ENCODE measurements at regions not wholly inside any gene's neighbourhood (a gene's known extent, or its start where the extent isn't known, plus 50 kb on each side); places are given as distances from the start of the nearest gene placed in this dataset.

GRCh38 chr12:70983692-70984091 lies 63.2 kb upstream of the PTPRR start:
- WGBS, 2 experiments (ENCODE audit: extremely low coverage in 2 of 2, insufficient read length in 1 of 2), result no CpG with 5 or more reads among the region's 4 CpGs
- Histone ChIP-seq H4K5ac (ENCODE audit: low read depth, low read length) (no peak overlapping the region), H3K79me1 (ENCODE audit: low read depth in 1 of 2, low read length in 2 of 2) (no peaks in the 10 kb centered on the region), H3K4me3 (ENCODE audit: insufficient read depth, low read depth, low read length) (no peak overlapping the region), H3K56ac (ENCODE audit: extremely low read depth, insufficient read depth, low read length) (no peak overlapping the region), H3K9ac (ENCODE audit: low read depth, low read length) (no peak overlapping the region), H2BK5ac (ENCODE audit: low read depth, low read length, poor library complexity, severe bottlenecking) (no peak overlapping the region), H3K4me2 (ENCODE audit: low read depth, low read length) (no peak overlapping the region), H2BK20ac (ENCODE audit: low read depth, low read length) (no peak overlapping the region), H3K18ac (ENCODE audit: low read depth, low read length) (no peak overlapping the region), H2BK15ac (ENCODE audit: low read depth, low read length) (no peak overlapping the region), H3K4ac (ENCODE audit: low read depth, low read length) (no peak overlapping the region), H4K20me1 (ENCODE audit: insufficient read depth, low read length) (no peaks in the 10 kb centered on the region), H2AFZ (replicated peaks; ENCODE audit: low read length, poor library complexity) (no peak overlapping the region), H3K14ac (replicated peaks; ENCODE audit: low read depth, low read length) (no peak overlapping the region), H2AK5ac (ENCODE audit: low read depth, low read length) (no peak overlapping the region), H3K23ac (ENCODE audit: low read depth, low read length) (no peak overlapping the region), H2AK9ac (replicated peaks; ENCODE audit: low read depth, low read length, poor library complexity) (no peak overlapping the region), H2BK120ac (ENCODE audit: low read depth, low read length) (no peak overlapping the region), H3K27me3 (ENCODE audit: control insufficient read depth, insufficient read depth, low read length) (no peaks in the 10 kb centered on the region), H4K8ac (ENCODE audit: low read depth in 2 of 2, low read length in 2 of 2) (no peak overlapping the region), H3K9me1 (ENCODE audit: insufficient read depth, low read length) (no peaks in the 10 kb centered on the region), H3K27ac (ENCODE audit: insufficient read depth, low read length) (no peak overlapping the region), H3K9me3 (ENCODE audit: control insufficient read depth, insufficient read depth, low read length) (no peaks in the 10 kb centered on the region), H3K4me1 (ENCODE audit: control insufficient read depth, insufficient read depth, low read length) (no peaks in the 10 kb centered on the region), H3K36me3 (ENCODE audit: control insufficient read depth, insufficient read depth, low read length) (no peaks in the 10 kb centered on the region), H4K91ac (ENCODE audit: insufficient read depth, low read depth, low read length) (no peak overlapping the region)
- POLR2A ChIA-PET (ENCODE audit: unreplicated experiment), result no interaction called here
- dilution Hi-C loops (cut with HindIII; ENCODE audit: low sequenced_read_pairs, unreplicated experiment) (no loop called here), intact Hi-C loops (cut with micrococcal nuclease) (no loop called here), in situ Hi-C loops (cut with MboI; ENCODE audit: low sequenced_read_pairs) (no loop called here)
- no peak for TF ChIP-seq RFX5 (IDR thresholded peaks at IDR 0.05; ENCODE audit: low read depth, low read length)
- no peak for TF ChIP-seq CTCF (conservative IDR thresholded peaks at IDR 0.05; ENCODE audit: low read depth, low read length)
- no peak for TF ChIP-seq POLR2A (IDR thresholded peaks at IDR 0.05; ENCODE audit: low read depth, low read length)
- no peak for TF ChIP-seq MXI1 (IDR thresholded peaks at IDR 0.05; ENCODE audit: borderline replicate concordance, low read depth, low read length)
- no peak for TF ChIP-seq CHD1 (IDR thresholded peaks at IDR 0.05; ENCODE audit: low read depth, low read length)
- no peak for TF ChIP-seq RCOR1 (IDR thresholded peaks at IDR 0.05; ENCODE audit: insufficient replicate concordance, low read length)
- no peak for TF ChIP-seq NFE2L2 (IDR thresholded peaks at IDR 0.05; ENCODE audit: low read depth, low read length)
- TF ChIP-seq, protein P1, sequence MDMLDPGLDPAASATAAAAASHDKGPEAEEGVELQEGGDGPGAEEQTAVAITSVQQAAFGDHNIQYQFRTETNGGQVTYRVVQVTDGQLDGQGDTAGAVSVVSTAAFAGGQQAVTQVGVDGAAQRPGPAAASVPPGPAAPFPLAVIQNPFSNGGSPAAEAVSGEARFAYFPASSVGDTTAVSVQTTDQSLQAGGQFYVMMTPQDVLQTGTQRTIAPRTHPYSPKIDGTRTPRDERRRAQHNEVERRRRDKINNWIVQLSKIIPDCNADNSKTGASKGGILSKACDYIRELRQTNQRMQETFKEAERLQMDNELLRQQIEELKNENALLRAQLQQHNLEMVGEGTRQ (IDR thresholded peaks at IDR 0.05; ENCODE audit: low read depth, low read length), result no peak
- TF ChIP-seq MAFK (IDR thresholded peaks at IDR 0.05; ENCODE audit: low read depth, low read length), result no peak
- TF ChIP-seq RAD21 (IDR thresholded peaks at IDR 0.05; ENCODE audit: low read length), result no peak
- TF ChIP-seq, protein P2, sequence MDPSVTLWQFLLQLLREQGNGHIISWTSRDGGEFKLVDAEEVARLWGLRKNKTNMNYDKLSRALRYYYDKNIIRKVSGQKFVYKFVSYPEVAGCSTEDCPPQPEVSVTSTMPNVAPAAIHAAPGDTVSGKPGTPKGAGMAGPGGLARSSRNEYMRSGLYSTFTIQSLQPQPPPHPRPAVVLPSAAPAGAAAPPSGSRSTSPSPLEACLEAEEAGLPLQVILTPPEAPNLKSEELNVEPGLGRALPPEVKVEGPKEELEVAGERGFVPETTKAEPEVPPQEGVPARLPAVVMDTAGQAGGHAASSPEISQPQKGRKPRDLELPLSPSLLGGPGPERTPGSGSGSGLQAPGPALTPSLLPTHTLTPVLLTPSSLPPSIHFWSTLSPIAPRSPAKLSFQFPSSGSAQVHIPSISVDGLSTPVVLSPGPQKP (IDR thresholded peaks at IDR 0.05; ENCODE audit: borderline replicate concordance, low read depth, low read length), result no peak
- DNase-seq (no peak), ATAC-seq (ENCODE audit: low read depth) (no peak)
- BruUV-seq (replicated peaks), result no TSS peak
- CTCF ChIA-PET, result no interaction called here

Measured in IMR-90 (cell line).